Hepatocyte (in vitro differentiated cells): ENCODE measurements at regions not wholly inside any gene's neighbourhood (a gene's known extent, or its start where the extent isn't known, plus 50 kb on each side); places are given as distances from the start of the nearest gene placed in this dataset.

Source experiments
- CTCF ChIP-seq: fragments of 200-600 bp; sonication (generic); IDR thresholded peaks from 2 replicates; pipeline ENCODE4 v1.5.1; 2016; ENCODE audit warnings: antibody characterized with exemption, mild to moderate bottlenecking; ENCODE audit not compliant: poor library complexity
- EZH2 ChIP-seq: fragments of 200-600 bp; sonication (generic); IDR thresholded peaks from 2 replicates; pipeline ENCODE4 v1.6.1; 2016; ENCODE audit warnings: antibody characterized with exemption, mild to moderate bottlenecking, borderline replicate concordance
- EZH2phosphoT487 ChIP-seq: fragments of 200-600 bp; sonication (generic); IDR thresholded peaks from one replicate; pipeline ENCODE4 v1.6.1; 2018; ENCODE audit warnings: antibody characterized with exemption, mild to moderate bottlenecking, low read depth, moderate library complexity; ENCODE audit not compliant: unreplicated experiment, severe bottlenecking

GRCh38 chr12:46500673-46501072 is 128.1 kb upstream of the SLC38A2 start:
- TF ChIP-seq EZH2, result no peak
- no peak for TF ChIP-seq CTCF
- no peak for TF ChIP-seq EZH2phosphoT487
